Chondrocyte (in vitro differentiated cells): ENCODE measurements at regions not wholly inside any gene's neighbourhood (a gene's known extent, or its start where the extent isn't known, plus 50 kb on each side); places are given as distances from the start of the nearest gene placed in this dataset.

Source experiments
- DNase-seq: peaks from one replicate; pipeline ENCODE4 v3.0.0; 2021; ENCODE audit warnings: mixed read lengths, low spot score
- H3K27ac Mint-ChIP-seq: one replicate; pipeline ENCODE4 v1.8.0; 2021; ENCODE audit warnings: mild to moderate bottlenecking, moderate library complexity, mixed read lengths; ENCODE audit not compliant: unreplicated experiment
- H3K27me3 Mint-ChIP-seq: 2 replicates; pipeline ENCODE4 v1.8.0; 2021; ENCODE audit warnings: low read depth, mixed read lengths
- H3K36me3 Mint-ChIP-seq: 2 replicates; pipeline ENCODE4 v1.8.0; 2021; ENCODE audit warnings: low read depth, mixed read lengths
- H3K4me1 Mint-ChIP-seq: 2 replicates; pipeline ENCODE4 v1.8.0; 2021; ENCODE audit warnings: low read depth, mild to moderate bottlenecking, mixed read lengths
- H3K4me3 Mint-ChIP-seq: one replicate; pipeline ENCODE4 v1.8.0; 2021; ENCODE audit warnings: mild to moderate bottlenecking, moderate library complexity, mixed read lengths; ENCODE audit not compliant: unreplicated experiment
- H3K9me3 Mint-ChIP-seq: 2 replicates; pipeline ENCODE4 v1.8.0; 2021; ENCODE audit warnings: low read depth, mixed read lengths
- TF ChIP-seq, protein P1 (sequence below): fragments of 200-600 bp; sonication (generic); IDR thresholded peaks from 2 replicates; pipeline ENCODE4 v1.5.0; 2021; ENCODE audit warnings: antibody characterized with exemption, mild to moderate bottlenecking, moderate library complexity

DNA sequence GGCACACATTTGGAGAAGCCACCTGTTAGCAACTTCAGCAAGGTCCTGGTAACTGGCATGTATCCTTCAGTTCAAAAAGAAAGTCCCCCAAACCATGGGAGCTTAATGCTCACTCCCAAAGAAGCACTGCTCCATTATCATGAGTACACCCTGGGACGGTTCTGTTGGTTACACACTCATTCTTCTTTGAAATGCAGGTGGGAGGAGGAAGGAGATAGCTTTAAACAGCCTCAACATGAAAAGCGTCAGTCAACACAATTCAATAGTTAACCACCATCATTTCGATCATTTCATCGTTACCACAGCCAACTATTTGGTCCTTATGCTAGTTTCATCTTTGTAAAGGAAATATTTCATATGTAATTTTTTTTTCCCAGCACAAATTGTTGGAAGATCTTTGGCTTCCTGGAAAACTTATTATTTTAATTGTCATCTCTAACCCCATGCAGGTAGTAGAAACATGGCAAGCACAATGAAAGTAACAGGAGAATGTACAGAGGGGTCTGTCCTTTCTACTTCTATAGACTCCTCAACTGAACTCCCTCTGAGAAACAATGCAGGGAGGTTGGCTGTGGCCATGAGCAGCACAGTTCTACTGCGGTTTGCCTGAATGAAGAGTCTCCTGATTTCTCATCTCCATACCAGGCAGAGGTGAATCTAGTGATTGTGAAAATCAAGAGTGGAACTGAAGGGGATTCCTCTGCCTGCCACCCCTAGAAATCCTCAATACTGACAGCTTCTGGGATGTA lies 196.4 kb upstream of the FOXN3 start:
- Mint-ChIP-seq H3K36me3 (peaks cover 3% of the 10 kb centered on the region), H3K27ac (no peak overlapping the region), H3K27me3 (no peaks in the 10 kb centered on the region), H3K4me3 (no peak overlapping the region), H3K9me3 (no peaks in the 10 kb centered on the region), H3K4me1 (peaks cover 54% of the 10 kb centered on the region)
- DNase-seq, result no peak
- TF ChIP-seq, protein P1, sequence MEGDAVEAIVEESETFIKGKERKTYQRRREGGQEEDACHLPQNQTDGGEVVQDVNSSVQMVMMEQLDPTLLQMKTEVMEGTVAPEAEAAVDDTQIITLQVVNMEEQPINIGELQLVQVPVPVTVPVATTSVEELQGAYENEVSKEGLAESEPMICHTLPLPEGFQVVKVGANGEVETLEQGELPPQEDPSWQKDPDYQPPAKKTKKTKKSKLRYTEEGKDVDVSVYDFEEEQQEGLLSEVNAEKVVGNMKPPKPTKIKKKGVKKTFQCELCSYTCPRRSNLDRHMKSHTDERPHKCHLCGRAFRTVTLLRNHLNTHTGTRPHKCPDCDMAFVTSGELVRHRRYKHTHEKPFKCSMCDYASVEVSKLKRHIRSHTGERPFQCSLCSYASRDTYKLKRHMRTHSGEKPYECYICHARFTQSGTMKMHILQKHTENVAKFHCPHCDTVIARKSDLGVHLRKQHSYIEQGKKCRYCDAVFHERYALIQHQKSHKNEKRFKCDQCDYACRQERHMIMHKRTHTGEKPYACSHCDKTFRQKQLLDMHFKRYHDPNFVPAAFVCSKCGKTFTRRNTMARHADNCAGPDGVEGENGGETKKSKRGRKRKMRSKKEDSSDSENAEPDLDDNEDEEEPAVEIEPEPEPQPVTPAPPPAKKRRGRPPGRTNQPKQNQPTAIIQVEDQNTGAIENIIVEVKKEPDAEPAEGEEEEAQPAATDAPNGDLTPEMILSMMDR, result no peak

DNA sequence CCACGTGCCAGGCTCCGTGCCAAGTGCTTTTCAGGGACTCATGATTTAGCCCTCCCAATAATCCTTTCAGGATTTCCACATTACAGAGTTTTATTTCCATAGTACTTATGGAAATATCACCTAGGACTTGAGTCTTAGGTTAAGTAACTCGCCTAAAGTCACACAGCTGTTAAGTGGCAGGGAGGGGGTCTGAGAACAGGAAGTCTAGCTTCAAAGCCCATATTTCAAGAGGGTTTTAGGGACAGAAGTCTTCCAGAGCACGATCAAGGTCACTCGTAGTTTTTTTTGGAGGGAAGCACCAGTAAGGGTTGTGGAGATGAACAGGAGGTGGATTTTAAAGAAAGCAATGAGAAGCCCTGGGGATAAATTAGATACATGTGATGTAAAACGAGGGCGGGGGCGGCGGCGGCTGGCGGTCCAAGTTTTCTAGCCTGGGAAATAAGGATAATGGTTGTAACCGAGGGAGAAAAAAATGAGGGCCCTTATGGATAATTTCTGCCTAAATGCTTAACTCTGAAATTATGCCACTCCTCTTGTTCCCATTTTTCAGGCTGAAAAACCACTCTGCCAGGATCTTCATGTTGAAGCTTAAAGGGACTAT lies 192.6 kb upstream of the FOXN3 start:
- H3K27ac Mint-ChIP-seq, result no peak overlapping the region
- peaks cover 7% of the 10 kb centered on the region for H3K36me3 Mint-ChIP-seq
- H3K9me3 Mint-ChIP-seq, result peaks cover 15% of the 10 kb centered on the region
- H3K27me3 Mint-ChIP-seq, result no peaks in the 10 kb centered on the region
- no peak overlapping the region for H3K4me3 Mint-ChIP-seq
- peaks cover 21% of the 10 kb centered on the region for H3K4me1 Mint-ChIP-seq
- no peak for DNase-seq
- TF ChIP-seq, protein P1, result no peak

DNA sequence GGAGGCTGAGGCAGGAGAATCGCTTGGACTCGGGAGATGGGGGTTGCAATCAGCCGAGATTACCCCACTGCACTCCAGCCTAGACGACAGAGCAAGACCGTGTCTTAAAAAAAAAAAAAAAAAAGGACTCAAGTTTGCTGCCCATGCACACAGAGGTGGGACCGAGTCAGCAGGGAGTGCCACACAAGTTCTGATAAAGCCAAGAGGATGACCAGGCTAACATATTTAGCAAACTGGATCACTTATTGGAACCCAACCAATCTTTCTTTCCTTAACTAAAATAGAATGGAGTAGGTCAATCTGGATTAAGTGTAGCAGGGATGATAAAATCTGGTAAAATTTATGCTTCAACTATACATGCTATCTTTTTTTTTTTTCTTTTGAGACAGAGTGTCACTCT lies 190.4 kb upstream of the FOXN3 start:
- no peak overlapping the region for H3K4me3 Mint-ChIP-seq
- H3K27ac Mint-ChIP-seq, result peak overlapping the region; percentile 22
- no peaks in the 10 kb centered on the region for H3K27me3 Mint-ChIP-seq
- H3K9me3 Mint-ChIP-seq, result peaks cover 17% of the 10 kb centered on the region
- peaks cover 8% of the 10 kb centered on the region for H3K36me3 Mint-ChIP-seq
- DNase-seq, result no peak
- H3K4me1 Mint-ChIP-seq, result peaks cover 10% of the 10 kb centered on the region
- TF ChIP-seq, protein P1, result no peak

DNA sequence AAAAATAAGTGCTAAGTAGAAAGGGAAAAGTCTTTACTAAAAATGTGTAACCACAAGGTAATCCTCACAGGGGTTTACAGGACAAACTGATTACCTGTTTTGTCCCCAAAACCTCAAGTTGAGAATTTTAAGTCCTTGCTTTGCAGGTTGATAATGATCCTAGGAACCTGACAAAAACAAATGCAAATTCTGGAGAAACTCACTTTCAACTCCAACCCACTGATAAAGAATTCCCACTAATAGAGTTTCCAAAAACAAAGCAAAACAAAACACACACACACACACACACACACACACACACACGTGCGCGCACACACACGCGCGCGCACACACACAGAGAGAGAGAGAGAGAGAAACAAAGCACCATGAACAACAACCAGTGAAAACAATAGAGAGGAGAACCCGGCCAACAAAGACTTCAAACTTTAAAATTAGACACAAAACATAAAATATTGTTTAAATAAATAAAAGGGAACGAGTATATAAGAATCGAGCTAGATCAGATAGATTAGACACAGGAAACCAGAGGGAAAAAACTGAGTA lies 187.0 kb upstream of the FOXN3 start:
- Mint-ChIP-seq H3K36me3 (peaks cover 17% of the 10 kb centered on the region), H3K4me3 (no peak overlapping the region), H3K9me3 (peaks cover 29% of the 10 kb centered on the region), H3K27ac (peak overlapping the region; percentile 27), H3K27me3 (no peaks in the 10 kb centered on the region), H3K4me1 (peaks cover 4% of the 10 kb centered on the region)
- TF ChIP-seq, protein P1, result no peak
- no peak for DNase-seq

DNA sequence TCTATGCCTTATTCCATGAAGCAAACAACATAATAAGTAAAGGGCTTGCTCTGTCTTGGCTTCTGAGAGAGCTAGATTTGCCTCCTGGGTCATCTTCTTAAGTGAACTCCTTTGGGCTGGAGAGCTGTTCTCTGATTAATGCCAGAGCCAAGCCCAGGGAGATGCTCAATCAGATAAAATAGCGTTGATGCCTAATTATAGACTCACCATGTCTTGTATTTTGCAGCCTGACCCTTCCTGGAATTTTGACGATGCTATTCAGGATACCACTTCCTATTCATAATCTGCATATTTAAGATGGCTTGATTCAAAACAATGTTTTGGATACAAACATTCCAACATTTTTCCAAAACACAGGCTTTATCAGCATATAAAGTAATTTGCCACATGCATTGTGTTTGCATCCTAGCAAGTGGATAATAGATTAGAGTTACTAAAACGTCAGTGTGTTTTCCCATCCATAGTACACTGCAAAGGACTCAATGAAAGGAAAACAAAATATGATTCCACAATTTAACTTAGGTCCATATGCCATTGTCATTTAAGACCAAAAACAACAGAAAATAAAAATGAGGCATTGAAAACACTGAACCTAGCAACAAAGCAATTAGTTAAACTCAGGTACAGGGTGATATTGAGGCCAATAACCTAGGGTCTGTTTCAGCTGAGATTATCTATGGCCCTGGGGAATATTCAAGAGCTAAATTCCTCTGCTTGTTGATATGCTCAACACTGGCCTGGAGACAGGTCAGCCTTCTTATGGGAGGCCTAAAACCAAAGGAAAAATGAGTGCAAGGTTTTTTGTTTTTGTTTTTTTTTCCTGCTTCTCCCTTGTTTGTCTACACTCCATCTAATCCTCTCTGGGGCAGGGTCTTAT lies 184.2 kb upstream of the FOXN3 start:
- H3K9me3 Mint-ChIP-seq, result peaks cover 50% of the 10 kb centered on the region

More for the DNA sequence above, 184.2 kb upstream of the FOXN3 start:
- H3K27ac Mint-ChIP-seq, result no peak overlapping the region
- no peak for DNase-seq
- no peaks in the 10 kb centered on the region for H3K27me3 Mint-ChIP-seq
- peaks cover 13% of the 10 kb centered on the region for H3K4me1 Mint-ChIP-seq
- H3K36me3 Mint-ChIP-seq, result peaks cover 23% of the 10 kb centered on the region
- no peak overlapping the region for H3K4me3 Mint-ChIP-seq
- TF ChIP-seq, protein P1, result no peak
